HG03457 (cell line): ENCODE measurements at regions not wholly inside any gene's neighbourhood (a gene's known extent, or its start where the extent isn't known, plus 50 kb on each side); places are given as distances from the start of the nearest gene placed in this dataset.

ENCODE experiments used
- ATAC-seq: cut with Tn5 transposase; IDR thresholded peaks from one replicate; pipeline ENCODE4 v1.9.1; 2021; ENCODE audit warnings: moderate number of reproducible peaks; ENCODE audit not compliant: unreplicated experiment

DNA sequence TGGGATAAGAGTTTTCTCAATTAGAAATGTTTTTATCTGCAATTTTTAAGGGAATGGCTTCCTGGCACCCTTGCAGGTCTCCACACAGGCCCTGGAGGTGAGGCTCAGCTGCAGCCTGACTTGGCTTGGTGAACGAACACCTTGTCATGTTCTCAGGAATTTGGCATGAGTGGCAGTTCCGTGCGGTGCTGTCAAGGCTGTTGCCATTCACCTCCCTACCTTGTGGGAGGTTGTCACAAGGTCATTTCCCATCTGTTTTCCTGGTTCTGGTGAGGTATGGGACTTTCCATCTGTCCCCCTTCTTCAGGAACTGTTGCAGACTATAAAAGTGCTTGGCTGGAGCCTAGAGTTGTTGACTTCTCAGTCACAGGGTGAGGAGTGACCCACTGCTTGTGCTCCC is 82.9 kb downstream of the ELOVL4 start:
- no peak for ATAC-seq

DNA sequence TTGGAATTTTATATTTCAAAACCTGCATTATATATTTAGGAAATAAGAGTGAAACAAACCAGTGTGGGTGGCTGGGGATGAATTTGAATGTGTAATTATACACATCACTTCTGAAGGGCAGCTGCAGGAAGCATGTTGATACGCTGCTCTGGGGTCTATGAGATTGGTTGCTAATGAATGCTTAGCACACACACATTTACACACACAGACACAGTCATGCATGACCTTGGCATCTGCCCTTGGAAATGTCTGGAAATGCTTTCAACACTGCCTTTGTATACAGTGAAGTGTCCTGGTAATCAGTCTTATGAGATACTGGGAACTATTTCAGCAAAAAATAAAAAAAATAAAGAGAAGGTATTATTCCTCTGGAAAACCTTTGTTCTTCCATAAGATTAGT is 83.4 kb downstream of the ELOVL4 start:
- no peak for ATAC-seq

DNA sequence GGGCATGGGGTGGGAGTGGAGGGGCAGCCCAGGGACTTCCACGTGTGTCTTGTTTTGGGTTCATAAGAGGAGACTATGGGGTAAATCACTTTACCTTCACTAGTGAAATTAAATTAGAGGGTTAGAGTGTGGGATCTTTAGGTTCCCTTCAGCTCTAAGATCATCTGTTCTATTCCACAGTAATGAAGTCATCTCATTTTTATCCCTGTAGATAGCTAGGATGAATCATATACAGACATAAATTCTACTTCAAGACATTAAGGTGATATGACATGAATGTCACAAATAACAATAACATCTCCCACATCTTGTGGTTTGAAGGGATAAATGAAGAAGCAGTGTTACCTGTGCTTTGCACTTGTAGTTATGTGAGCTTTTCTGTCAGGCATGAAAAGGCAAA is 83.8 kb downstream of the ELOVL4 start:
- ATAC-seq = no peak

DNA sequence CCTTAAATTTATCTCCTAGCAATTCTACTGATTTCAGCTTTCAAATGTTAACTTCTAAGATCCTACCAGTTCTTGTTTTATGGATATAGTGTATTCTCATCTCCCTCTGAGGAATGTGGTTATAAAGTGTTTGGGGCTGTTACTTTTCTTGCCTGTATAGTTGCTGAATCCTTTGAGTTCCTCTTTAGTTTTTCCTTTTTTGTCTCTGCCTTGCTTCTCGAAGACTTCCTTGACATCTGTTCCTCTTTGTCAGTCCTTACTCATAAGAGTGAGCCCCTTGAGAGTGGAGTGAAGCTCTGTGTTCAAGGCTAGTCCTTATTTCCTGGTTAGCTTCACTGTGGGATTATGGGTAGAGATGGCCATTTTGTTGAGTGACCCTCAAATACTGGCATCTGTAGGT is 84.6 kb downstream of the ELOVL4 start:
- no peak for ATAC-seq

DNA sequence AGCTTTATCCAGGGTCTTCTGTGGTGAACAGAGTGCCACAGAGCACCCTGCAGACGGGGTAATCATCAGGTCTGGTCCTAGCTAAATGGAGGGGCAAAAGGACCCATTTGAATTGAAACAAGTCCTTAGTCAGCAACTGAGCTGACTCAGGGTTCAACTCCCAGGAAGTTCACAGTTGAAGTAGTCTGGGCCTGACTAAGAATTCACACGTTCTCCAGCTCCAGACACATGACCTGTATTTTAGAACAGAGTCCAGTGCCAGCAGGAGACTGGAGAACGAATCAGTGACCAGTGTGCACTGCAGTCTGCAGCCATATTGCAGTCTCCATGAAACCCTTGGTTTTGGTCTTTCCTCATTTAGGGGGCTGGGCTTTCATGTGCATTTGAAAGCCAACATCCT is 85.2 kb downstream of the ELOVL4 start:
- ATAC-seq = no peak

DNA sequence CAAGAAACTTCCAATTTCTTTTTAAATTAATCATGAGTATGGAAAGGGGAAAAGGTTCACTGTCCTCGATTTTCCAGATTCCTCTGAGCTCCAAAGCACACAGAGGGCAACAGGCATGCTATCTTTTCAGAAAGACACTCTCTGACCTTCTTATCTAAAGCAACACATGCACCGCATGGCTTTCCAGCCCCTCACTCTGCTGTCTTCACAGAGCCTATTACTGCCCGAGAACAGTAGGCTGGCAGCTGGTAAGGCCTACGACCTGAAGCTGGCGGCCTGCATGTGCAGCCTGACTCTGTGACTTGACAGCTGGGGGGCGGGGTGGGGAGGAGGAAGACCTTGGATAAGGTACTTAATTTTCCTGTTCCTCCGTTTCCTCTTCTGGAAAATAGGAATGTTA is 86.3 kb downstream of the ELOVL4 start:
- ATAC-seq = no peak

DNA sequence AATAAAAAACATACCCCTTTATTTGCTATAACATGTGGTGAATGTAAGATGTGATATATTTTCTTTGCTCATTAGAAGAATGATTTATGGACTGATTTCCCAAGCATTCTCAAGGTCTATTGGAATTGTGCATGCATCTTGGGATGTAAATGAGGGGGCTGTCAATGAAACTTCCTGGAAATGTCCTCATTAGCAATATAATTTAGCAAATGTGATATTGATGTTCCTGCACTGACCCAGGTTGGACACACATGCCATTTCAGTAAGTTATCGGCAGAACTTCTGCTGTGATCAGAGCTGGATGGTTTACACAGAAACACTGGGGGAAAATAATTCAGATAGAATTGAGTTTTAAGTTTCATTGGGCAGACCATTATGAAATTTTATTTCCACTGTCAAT is 99.9 kb downstream of the ELOVL4 start:
- no peak for ATAC-seq

DNA sequence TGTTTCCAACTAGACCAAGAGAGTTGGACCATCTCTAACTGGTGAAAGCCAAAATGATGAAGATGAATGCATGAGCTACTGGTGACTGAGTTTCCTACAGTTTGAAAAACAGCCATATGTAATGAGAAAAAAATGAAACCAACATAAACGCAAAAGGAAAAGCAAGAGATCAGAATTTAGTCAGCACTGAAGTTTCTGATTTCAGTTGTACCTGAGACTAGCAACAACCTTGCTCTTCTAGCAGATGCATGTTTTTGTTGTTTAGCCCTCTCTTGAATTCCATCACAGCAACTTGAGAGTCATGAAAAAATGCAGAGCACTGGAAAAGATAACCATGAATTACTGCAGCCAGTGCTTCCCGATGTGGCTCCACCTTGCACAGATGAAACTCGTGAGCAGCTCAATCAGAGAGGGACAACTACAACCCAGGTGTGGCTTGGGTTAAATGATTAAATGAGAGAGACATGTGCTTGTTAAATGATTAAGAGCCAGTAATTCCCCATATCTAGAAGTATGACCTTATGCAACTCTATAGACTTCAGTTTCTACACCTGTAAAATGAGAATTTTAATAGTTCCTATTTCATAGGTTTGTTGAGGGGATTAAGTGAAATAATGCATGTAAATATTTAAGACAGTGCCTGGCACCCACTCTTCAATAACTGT is 104.8 kb downstream of the ELOVL4 start:
- peak; percentile 82 for ATAC-seq

DNA sequence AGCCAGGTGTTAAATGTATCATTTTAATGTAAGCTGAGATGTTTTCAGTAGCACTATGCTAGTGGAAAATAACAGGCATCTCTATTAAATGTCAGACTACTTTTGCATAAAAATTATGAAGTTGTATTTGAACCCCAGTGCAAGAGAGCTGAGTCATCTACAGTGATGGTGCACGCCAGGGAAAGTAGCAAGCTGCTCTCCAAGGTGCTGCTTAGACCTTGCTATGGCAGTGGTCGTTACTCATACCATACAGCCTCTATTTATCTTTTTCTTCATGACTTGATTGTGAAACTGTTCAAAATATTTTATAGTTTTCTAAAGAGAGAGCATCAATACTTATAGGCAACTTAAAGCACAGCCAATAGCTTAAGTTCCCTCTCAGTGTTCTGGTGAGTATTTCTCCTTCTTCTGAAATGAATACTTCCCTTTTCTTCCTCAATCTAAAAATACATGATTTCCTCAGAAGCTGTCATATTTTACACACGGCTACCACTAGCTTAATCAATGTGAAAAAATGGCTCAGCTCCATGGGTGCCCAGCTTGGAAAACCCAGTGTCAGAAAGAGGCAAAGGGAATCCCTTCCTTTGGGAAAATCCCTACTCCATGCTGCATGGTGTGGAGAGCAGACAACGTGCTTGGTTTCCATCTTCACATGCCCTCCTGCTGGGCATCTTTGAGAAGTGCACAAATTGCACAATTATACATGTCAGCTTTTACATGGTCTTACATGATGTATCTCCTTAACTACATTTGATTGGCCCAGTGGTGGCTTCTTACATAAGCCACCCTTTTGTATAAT is 105.6 kb downstream of the ELOVL4 start:
- peak; percentile 32 for ATAC-seq

DNA sequence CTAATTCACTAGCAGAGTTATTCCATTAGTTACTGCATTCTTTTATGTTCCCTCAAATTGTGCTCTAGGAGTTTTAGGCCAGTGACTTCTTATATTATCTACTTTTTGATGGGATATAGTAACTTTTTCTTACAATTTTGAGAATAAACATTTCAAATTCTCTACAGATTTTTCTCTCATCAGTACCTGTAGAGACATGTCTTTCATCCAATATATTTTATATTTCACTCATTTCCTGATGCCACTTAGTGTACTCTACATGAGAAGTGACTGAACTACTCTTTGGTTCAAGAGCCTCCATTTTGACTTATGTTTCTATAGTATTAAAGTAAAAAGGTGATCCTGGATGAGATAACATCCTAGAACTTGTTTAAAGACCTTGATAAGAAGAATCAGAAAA is 108.5 kb downstream of the ELOVL4 start:
- ATAC-seq = no peak

DNA sequence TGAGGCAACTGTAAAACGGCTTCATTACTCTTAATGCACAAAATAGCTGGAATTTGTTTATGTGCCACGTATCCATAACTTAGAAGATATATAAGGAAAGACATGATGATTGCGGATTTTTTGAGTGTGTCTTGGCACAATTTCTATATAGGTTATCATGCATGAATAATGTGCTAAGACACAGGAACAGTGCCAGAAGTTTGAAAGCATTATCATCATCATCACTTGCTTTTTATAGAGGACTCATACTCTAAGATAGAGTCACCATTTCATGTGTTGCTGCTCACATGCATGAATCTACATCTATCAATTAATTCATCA is 113.4 kb downstream of the ELOVL4 start:
- no peak for ATAC-seq

DNA sequence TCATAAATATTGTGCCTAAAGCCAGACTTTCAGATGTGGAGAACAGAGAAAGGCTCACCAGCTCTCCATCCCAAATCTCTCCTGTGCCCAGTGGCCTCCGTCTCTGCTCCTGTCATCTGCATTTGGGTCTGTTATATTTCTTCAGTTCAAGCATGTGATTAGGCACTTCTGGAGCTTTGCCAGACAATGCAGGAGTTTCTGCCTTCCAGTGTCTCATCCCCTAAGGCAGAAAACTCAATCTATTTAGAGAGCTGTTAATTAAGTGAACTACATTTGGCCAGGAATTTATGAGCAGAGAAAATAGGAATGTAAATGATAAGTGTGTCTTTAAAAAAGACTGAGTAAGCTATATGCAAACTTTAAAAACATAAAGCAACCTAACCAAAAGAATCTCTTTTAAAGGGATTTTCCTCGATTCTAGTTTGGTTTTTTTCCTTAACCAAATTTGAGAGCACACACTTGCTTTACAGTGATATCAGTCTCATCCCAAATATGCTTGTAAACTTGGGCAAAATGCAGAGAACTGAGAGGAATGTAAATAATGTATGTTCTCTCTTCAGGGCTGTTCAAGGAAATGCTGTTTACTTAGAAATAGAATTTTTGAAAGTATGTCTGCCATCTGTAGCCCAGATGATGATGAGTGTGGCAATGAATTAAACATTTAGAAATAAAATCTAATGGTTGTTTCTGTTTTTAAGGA is 113.9 kb downstream of the ELOVL4 start:
- ATAC-seq = no peak

DNA sequence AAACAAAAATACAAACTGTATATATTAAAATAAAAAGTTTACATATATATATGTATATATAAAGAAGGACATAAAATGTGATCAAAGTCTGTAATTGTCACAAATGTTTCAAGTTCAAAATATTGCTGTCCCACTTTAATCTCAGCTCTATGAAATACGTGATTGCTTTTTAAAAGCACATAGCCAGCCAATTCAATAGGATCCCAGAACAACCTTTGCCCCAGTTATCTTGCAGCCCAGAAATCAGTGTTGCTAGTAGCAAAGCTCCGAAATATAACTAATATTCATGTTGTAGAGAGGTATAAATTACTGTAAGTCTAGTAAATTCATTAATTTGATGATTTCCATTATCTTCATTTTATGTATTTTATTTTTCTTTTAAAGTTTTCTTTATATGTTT is 114.6 kb downstream of the ELOVL4 start:
- no peak for ATAC-seq

DNA sequence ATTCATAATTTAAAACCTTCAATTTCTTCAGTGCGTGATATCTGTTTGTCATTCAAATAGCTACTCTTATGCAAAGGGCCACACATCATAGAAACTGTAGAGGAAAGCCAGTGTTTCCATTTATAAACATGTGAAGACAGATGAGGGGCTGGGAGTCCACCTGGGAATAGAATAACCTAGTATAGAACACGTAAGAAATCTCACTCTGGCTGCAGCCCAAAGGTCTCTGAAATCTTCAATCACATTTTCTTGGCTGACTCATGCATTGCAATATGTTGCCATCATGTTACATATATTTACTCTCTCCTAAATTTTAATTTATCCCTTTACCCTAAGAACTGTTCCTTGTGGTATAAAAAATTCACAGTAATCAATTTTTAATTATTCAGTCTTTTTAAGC is 123.2 kb downstream of the ELOVL4 start:
- no peak for ATAC-seq

DNA sequence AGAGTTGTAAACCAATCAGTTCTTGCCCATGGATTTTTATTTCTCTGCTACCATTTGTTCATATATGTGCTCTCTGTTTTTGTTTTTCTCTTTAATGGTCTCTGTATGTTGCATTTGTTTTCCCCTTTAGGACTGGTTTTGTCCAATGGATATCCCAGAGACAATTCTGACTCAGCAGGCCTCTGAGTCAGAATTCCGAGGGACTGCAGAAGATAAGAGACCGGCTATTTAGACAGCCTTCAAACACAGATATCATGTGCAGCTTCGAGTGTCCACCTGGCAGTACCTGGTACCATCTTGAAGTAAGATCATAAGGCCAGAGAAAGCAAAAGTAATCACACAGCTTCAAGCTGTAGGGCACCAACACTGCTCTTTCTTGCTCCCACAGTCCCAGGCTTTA is 125.5 kb downstream of the ELOVL4 start:
- ATAC-seq = no peak

DNA sequence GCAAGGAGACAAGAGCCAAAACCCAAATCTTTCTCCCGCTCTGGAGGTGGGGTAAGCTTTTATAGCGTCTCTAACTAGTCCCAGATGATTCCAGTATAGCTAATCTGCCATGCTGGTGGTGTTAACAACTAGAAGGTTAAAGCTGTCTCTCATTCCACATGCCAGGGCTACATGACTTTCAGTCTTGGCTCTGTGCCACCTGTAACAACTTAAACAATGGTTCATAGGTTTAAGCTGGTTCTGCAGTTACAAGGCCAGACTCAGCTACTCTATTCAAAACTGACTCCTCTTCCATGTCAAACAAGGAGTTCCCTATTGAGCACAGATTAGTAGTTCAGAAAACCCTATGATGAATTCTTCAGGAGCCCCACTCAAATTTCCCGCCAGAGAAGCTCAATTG is 128.9 kb downstream of the ELOVL4 start:
- ATAC-seq = no peak

DNA sequence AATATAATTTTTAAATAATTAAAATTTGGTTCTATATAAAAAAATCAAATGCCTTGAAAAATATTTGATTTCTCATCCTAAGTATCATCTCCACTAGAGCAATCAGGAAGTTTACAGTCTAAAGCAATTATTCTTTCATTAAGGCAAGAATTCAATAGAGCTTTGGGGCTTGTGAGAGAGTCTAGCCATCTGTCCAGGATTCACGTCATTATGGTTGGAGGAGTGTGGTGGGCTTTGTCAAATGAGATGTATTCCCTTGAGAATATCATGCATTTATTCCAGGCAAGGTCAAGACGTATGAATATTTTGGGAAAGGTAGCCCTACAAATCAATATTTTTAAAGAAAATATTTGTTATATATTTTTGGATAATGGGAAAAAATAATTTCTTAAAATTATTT is 132.4 kb downstream of the ELOVL4 start:
- ATAC-seq = no peak

DNA sequence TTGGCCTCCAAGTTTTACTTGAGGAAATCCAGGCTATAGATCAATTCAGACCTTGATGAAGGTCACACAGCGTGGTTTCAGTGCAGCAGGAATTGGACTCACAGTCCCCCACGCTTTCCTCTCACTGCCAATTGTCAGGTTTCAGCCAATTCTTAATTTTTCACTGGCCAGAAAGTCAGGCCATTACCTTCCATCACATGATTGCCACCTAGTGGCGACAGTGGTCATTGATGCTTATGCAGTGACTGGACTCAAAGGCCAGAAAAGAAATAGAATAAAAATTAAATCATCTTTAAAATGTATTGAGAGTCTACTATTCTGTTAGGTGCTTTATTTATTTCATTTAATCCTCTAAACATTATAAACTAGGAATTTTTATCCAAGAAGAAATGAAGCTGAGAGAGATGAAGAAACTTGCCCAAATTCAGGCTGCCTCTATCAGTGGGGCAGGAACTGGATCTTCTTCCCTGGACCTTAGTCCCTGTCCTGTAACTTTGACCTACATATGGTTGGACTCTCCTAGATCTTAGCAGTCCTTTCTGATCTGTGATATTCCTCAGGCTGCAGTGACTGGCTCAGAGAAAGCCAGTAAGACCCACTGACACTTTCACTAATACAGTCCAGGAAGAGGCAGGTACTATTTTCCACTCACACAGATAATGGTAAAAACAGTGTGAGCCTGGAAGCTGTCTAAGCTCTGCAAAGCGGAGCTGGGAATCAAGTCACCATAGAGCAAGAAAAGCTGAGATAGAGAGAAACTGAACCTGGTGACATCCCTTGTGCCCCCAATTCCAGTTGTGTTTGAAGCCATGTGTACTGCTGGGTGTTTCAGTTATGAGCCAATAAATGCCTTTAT is 133.3 kb downstream of the ELOVL4 start:
- peak; percentile 77 for ATAC-seq

DNA sequence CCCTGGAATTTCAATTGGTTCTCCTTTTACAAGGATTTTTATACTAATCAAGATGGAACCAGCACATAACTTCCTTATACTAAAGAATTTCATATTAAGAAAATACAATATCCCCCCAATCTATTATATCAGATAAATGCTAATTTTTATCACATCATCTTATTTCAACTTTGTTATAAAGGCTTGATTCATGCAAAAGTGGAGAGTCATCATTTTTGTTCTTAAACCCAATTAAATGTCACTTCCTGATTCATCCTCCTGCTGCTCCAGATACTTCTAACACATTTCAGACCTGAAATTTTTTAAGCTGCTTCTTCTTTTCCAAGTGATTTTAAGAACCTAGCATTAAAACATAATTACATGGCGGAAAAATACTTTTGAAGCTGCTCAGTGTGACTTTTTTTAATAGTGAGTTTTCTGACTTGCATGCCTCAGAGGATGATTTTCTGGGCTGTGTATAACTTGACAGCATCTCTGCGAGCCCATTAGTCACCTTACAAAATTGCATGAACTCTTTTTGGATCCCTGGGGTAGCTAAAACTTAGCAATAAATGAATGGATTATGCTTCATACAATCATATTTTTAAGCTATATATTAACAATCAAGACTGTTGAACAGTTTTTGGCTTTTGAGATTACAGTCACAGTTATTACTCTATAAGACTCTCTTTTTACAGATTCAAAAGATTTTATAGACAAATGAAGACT is 134.1 kb downstream of the ELOVL4 start:
- ATAC-seq = no peak

DNA sequence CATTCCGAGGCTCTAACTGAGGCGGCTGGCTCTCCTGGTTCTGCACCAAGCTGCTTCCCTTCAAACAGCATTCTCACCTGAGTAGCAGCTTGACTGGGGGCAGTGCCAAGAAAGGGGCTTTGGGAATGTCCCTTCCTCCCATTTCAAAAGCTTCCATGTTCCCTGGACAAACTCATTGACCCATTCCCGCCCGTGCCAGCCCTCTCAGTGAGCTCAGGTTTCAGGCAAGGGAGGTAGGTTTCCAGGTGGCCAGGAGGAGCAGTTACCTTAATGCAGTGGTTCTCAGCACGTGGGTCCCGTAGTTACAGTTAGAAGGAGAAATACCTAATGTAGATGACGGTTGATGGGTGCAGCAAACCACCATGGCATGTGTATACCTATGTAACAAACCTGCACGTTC is 135.2 kb downstream of the ELOVL4 start:
- ATAC-seq = no peak

DNA sequence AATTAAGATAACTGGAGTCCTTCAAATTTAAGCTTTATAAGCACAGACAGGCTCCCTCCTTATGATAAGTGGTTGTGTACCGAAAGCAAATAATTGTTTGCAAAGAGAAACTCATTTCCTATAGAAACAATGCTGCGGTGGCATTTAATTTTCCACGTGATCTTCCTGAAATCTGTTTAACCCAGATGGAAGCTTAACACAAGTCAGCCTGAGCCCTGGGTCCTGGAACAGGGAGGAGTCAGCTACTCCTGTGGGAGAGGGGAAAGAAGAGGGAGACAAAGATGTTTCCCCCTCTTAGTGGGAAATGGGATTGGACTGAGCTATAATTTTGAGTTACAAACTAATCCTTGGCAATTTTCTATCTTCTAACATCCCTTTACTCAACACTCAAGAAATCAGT is 136.5 kb downstream of the ELOVL4 start:
- ATAC-seq = no peak
